ENCODE measurements at regions not wholly inside any gene's neighbourhood (a gene's known extent, or its start where the extent isn't known, plus 50 kb on each side); places are given as distances from the start of the nearest gene placed in this dataset.

DNA sequence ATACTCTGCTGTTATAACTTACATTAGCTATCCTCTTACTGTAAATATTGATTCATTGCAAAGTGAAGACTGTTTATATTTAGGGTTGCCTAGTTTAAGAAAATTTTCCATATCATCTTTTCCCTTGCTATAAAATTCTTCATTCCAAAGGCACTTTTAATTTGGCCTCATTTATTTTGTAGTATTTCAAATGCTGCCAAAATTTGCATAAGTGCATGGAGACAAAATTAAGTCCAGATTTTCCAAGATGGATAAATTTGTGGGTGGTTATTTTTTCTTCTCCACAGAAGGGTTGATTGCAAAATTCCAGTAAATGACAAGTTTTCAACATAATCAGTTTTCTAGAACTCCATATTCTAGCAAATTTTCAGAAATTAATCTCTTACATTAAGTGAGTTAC is 141.5 kb upstream of the MTAP start:
- intact Hi-C loops (cut with DNase I): no loop called here
- DNase-seq: no peak

DNA sequence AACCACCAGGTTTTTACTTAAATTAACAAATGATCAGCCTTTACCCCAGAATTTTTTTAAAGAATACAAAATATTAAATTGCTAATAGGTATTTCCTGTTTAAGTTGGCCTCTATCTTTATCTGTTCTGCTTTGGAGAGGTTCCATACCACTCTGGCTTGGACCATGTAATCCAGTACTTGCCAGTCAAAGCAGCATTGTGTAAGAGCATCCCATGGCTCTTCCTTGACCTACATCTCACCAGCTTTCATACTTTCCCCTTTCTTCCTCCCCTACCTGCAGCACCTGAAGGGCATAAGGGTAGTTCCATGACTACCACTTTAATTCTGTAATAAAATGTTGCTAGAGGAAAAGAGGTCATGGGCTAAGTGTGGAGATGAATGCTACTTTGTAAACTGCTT is 140.8 kb upstream of the MTAP start:
- Histone ChIP-seq H3K27me3 (no peaks in the 10 kb centered on the region), H3K4me3 (no peak overlapping the region), H3K4me1 (no peaks in the 10 kb centered on the region), H3K27ac (no peak overlapping the region), H3K9me3 (no peaks in the 10 kb centered on the region), H3K36me3 (replicated peaks in 1 of 2; ENCODE audit: insufficient read depth in 1 of 2, low read depth in 2 of 2) (no peaks in the 10 kb centered on the region)
- DNase-seq (no peak), ATAC-seq (no peak)
- TF ChIP-seq, protein P1, sequence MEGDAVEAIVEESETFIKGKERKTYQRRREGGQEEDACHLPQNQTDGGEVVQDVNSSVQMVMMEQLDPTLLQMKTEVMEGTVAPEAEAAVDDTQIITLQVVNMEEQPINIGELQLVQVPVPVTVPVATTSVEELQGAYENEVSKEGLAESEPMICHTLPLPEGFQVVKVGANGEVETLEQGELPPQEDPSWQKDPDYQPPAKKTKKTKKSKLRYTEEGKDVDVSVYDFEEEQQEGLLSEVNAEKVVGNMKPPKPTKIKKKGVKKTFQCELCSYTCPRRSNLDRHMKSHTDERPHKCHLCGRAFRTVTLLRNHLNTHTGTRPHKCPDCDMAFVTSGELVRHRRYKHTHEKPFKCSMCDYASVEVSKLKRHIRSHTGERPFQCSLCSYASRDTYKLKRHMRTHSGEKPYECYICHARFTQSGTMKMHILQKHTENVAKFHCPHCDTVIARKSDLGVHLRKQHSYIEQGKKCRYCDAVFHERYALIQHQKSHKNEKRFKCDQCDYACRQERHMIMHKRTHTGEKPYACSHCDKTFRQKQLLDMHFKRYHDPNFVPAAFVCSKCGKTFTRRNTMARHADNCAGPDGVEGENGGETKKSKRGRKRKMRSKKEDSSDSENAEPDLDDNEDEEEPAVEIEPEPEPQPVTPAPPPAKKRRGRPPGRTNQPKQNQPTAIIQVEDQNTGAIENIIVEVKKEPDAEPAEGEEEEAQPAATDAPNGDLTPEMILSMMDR (IDR thresholded peaks at IDR 0.05): no peak
- no peak for TF ChIP-seq POLR2A (IDR thresholded peaks at IDR 0.05)
- intact Hi-C loops (cut with DNase I): no loop called here

More for the DNA sequence above, 141.5 kb upstream of the MTAP start:
- Histone ChIP-seq H3K27ac (no peak overlapping the region), H3K4me3 (no peak overlapping the region), H3K36me3 (replicated peaks in 1 of 2; ENCODE audit: insufficient read depth in 1 of 2, low read depth in 2 of 2) (no peaks in the 10 kb centered on the region), H3K4me1 (no peaks in the 10 kb centered on the region), H3K9me3 (no peaks in the 10 kb centered on the region), H3K27me3 (no peaks in the 10 kb centered on the region)
- TF ChIP-seq, protein P1 (IDR thresholded peaks at IDR 0.05): no peak
- TF ChIP-seq POLR2A (IDR thresholded peaks at IDR 0.05): no peak
- ATAC-seq: no peak

GRCh38 chr9:21668516-21668915 is 133.9 kb upstream of the MTAP start:
- no peak for ATAC-seq
- intact Hi-C loops (cut with DNase I): no loop called here
- no peak overlapping the region for H3K27ac ChIP-seq
- WGBS, 2 donors: 62 to 66% methylated on average over 3 of the region's 3 CpGs
- no peaks in the 10 kb centered on the region for H3K36me3 ChIP-seq (replicated peaks in 1 of 2; ENCODE audit: insufficient read depth in 1 of 2, low read depth in 2 of 2)
- no peak for DNase-seq
- no peaks in the 10 kb centered on the region for H3K9me3 ChIP-seq
- no peak for TF ChIP-seq POLR2A (IDR thresholded peaks at IDR 0.05)
- TF ChIP-seq, protein P1 (IDR thresholded peaks at IDR 0.05): no peak
- no peaks in the 10 kb centered on the region for H3K4me1 ChIP-seq
- H3K27me3 ChIP-seq: no peaks in the 10 kb centered on the region
- no peak overlapping the region for H3K4me3 ChIP-seq

DNA sequence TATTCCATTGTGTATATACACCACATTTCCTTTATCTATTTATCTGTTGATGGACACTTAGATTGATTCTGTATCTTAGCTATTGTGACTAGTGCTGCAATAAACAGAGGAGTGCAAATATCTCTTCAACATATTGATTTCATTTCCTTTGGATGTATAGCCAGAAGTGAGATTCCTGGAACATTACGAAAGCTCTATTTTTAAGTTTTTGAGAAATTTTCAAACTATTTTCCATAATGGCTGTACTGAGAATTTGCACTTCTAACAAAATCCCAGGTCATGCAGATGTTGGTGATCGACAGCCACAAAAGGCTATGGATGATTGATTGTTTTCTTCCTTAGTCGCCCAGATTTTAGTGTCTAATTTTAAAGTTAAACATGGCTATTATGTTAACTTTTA is 132.7 kb upstream of the MTAP start:
- Histone ChIP-seq H3K4me3 (no peak overlapping the region), H3K36me3 (replicated peaks in 1 of 2; ENCODE audit: insufficient read depth in 1 of 2, low read depth in 2 of 2) (no peaks in the 10 kb centered on the region), H3K4me1 (no peaks in the 10 kb centered on the region), H3K9me3 (no peaks in the 10 kb centered on the region), H3K27ac (no peak overlapping the region), H3K27me3 (no peaks in the 10 kb centered on the region)
- TF ChIP-seq, protein P1 (IDR thresholded peaks at IDR 0.05): no peak
- TF ChIP-seq POLR2A (IDR thresholded peaks at IDR 0.05): no peak
- DNase-seq (no peak), ATAC-seq (no peak)
- intact Hi-C loops (cut with DNase I): no loop called here
- WGBS, 2 donors: 43 to 55% methylated on average over 3 of the region's 3 CpGs

- Histone ChIP-seq H3K4me3 (no peak overlapping the region), H3K27ac (no peak overlapping the region), H3K9me3 (no peaks in the 10 kb centered on the region), H3K36me3 (replicated peaks in 1 of 2; ENCODE audit: insufficient read depth in 1 of 2, low read depth in 2 of 2) (no peaks in the 10 kb centered on the region), H3K27me3 (no peaks in the 10 kb centered on the region), H3K4me1 (no peaks in the 10 kb centered on the region)
- DNase-seq: no peak
- WGBS, 2 donors: 47 to 59% methylated on average over 2 of the region's 2 CpGs
- TF ChIP-seq POLR2A (IDR thresholded peaks at IDR 0.05): no peak
- TF ChIP-seq, protein P1 (IDR thresholded peaks at IDR 0.05): no peak
- no peak for ATAC-seq
- intact Hi-C loops (cut with DNase I): no loop called here
Observed at GRCh38 chr9:21670374-21670773, 132.1 kb upstream of the MTAP start.
